HepG2 (cell line): ENCODE measurements at regions not wholly inside any gene's neighbourhood (a gene's known extent, or its start where the extent isn't known, plus 50 kb on each side); places are given as distances from the start of the nearest gene placed in this dataset.

Source experiments
- ATAC-seq: fragments of 200-7000 bp; cut with Tn5 transposase; 3 replicates; pipeline ENCODE4 v1.9.1; 2020; ENCODE audit warnings: mild to moderate bottlenecking, moderate library complexity
- BruUV-seq: library from RNA; stranded (reverse); fragments of 400-500 nt; replicated peaks from 2 replicates; lab custom pipeline; 2021; lab: Mats Ljungman, UMichigan
- CTCF ChIA-PET: fragments of 300-600 bp; formaldehyde crosslinking; extraction: SDS; loops from one replicate; lab custom pipeline; 2021; ENCODE audit warnings: low total read pairs, inconsistent platforms, low intra/inter-chr PET ratio; lab: Yijun Ruan, JAX
- POLR2A ChIA-PET: fragments of 350-600 bp; sonication (Branson Sonifier 250); formaldehyde crosslinking; loops from one replicate; lab custom pipeline; 2020; ENCODE audit warnings: antibody characterized with exemption, inconsistent platforms; lab: Yijun Ruan, JAX
- DNase-seq: peaks from one replicate; pipeline ENCODE4 v3.0.0-alpha.2; 2015; ENCODE audit warnings: low spot score
- FAIRE-seq: peaks from 3 replicates; lab custom pipeline; 2011; peaks lifted over from hg19 to GRCh38; lab: Jason Lieb, UNC
- H2AFZ ChIP-seq: one replicate; pipeline ENCODE4 v1.6.1; 2011; ENCODE audit warnings: low read length, inconsistent platforms
- H3K27ac ChIP-seq: fragments of 300-600 bp; 3 replicates; pipeline ENCODE4 v1.8.0; 2011; ENCODE audit warnings: mixed run types, mild to moderate bottlenecking, mixed read lengths, low read length, inconsistent platforms; ENCODE audit not compliant: insufficient read depth; ENCODE audit errors: extremely low read length
- H3K27me3 ChIP-seq, 2 experiments: fragments of 200-600 bp in 1 of 2; 2 replicates in 1 of 2; 3 replicates in 1 of 2; pipeline versions ENCODE4 v1.6.0 to v1.8.0; 2011; ENCODE audit warnings: low read length in 2 of 2, mild to moderate bottlenecking in 2 of 2, moderate library complexity in 2 of 2, inconsistent platforms in 1 of 2; ENCODE audit not compliant: insufficient read depth in 2 of 2, control insufficient read depth in 1 of 2
- H3K36me3 ChIP-seq, 2 experiments: fragments of 200-600 bp in 1 of 2; replicated peaks in 1 of 2; 2 replicates in 1 of 2; 3 replicates in 1 of 2; pipeline versions ENCODE4 v1.5.1 to v1.8.0; 2011; ENCODE audit warnings: low read length in 2 of 2, inconsistent platforms in 1 of 2; ENCODE audit not compliant: insufficient read depth in 2 of 2, control insufficient read depth in 1 of 2
- H3K4me1 ChIP-seq: 2 replicates; pipeline ENCODE4 v1.5.1; 2012; ENCODE audit warnings: low read length, inconsistent platforms; ENCODE audit not compliant: insufficient read depth
- H3K4me2 ChIP-seq: 2 replicates; pipeline ENCODE4 v1.6.0; 2011; ENCODE audit warnings: low read depth, low read length, inconsistent platforms
- H3K4me3 ChIP-seq, 3 experiments: fragments of 200-600 bp in 1 of 3; sonication (generic), shearing (Covaris generic) in 1 of 3; replicated peaks in 1 of 3; 2 replicates each; pipeline ENCODE4 v1.5.1; 2011 to 2016; ENCODE audit warnings: low read length in 3 of 3, inconsistent platforms in 2 of 3, low read depth in 2 of 3, mild to moderate bottlenecking in 2 of 3, control low read depth in 1 of 3, mixed read lengths in 1 of 3; ENCODE audit not compliant: insufficient read depth in 1 of 3
- H3K79me2 ChIP-seq: one replicate; pipeline ENCODE4 v1.6.1; 2011; ENCODE audit warnings: low read length, inconsistent platforms; ENCODE audit not compliant: insufficient read depth
- H3K9ac ChIP-seq: 2 replicates; pipeline ENCODE4 v1.6.0; 2011; ENCODE audit warnings: mild to moderate bottlenecking, low read depth, low read length, inconsistent platforms; ENCODE audit not compliant: insufficient read depth
- H3K9me3 ChIP-seq: 2 replicates; pipeline ENCODE4 v1.5.1; 2012; ENCODE audit warnings: mild to moderate bottlenecking, low read length
- H4K20me1 ChIP-seq: 2 replicates; pipeline ENCODE4 v1.6.0; 2011; ENCODE audit warnings: inconsistent platforms, mild to moderate bottlenecking, low read length, moderate library complexity; ENCODE audit not compliant: insufficient read depth
- ARHGAP35 ChIP-seq: sonication (generic); formaldehyde crosslinking; IDR thresholded peaks from 2 replicates; pipeline ENCODE4 v1.9.0; 2022; ENCODE audit warnings: mild to moderate bottlenecking, inconsistent platforms, moderate library complexity, missing genetic modification reagents, borderline replicate concordance
- ATF5 ChIP-seq: sonication (generic); formaldehyde crosslinking; IDR thresholded peaks from 2 replicates; pipeline ENCODE4 v1.4.0; 2020; ENCODE audit warnings: mild to moderate bottlenecking, low read depth, missing genetic modification reagents
- ETV6 ChIP-seq: sonication (generic); formaldehyde crosslinking; conservative IDR thresholded peaks from 2 replicates; pipeline ENCODE4 v1.4.0; 2020; ENCODE audit warnings: missing genetic modification reagents
- GLI4 ChIP-seq: sonication (generic); formaldehyde crosslinking; IDR thresholded peaks from 2 replicates; pipeline ENCODE4 v1.5.1; 2020; ENCODE audit warnings: missing genetic modification reagents, mild to moderate bottlenecking, moderate library complexity, borderline replicate concordance
- GMEB1 ChIP-seq: sonication (generic); formaldehyde crosslinking; IDR thresholded peaks from 2 replicates; pipeline ENCODE4 v1.5.1; 2020; ENCODE audit warnings: missing genetic modification reagents, mild to moderate bottlenecking, borderline replicate concordance
- KDM2A ChIP-seq: sonication (generic); formaldehyde crosslinking; IDR thresholded peaks from 2 replicates; pipeline ENCODE4 v1.4.0; 2020; ENCODE audit warnings: low read depth, missing genetic modification reagents, borderline replicate concordance
- NAIF1 ChIP-seq: sonication (generic); formaldehyde crosslinking; IDR thresholded peaks from 2 replicates; pipeline ENCODE4 v1.5.0; 2020; ENCODE audit warnings: mild to moderate bottlenecking, missing genetic modification reagents, borderline replicate concordance
- NONO ChIP-seq, 2 experiments: fragments of 450-650 bp in 1 of 2; sonication (generic) in 1 of 2; formaldehyde crosslinking in 1 of 2; IDR thresholded peaks in 1 of 2; conservative IDR thresholded peaks in 1 of 2; 2 replicates each; pipeline versions ENCODE4 v1.6.1 to v1.8.0; 2017 to 2022; ENCODE audit warnings: mild to moderate bottlenecking in 1 of 2, missing genetic modification reagents in 1 of 2, moderate library complexity in 1 of 2
- PHF8 ChIP-seq: sonication (generic); formaldehyde crosslinking; IDR thresholded peaks from 2 replicates; pipeline ENCODE4 v1.5.0; 2020; ENCODE audit warnings: missing genetic modification reagents
- SATB2 ChIP-seq: sonication (generic); formaldehyde crosslinking; IDR thresholded peaks from 2 replicates; pipeline ENCODE4 v1.5.0; 2020; ENCODE audit warnings: missing genetic modification reagents
- TIGD3 ChIP-seq: sonication (generic); formaldehyde crosslinking; IDR thresholded peaks from 2 replicates; pipeline ENCODE4 v1.5.1; 2020; ENCODE audit warnings: mild to moderate bottlenecking, missing genetic modification reagents, borderline replicate concordance
- XBP1 ChIP-seq: sonication (generic); formaldehyde crosslinking; IDR thresholded peaks from 2 replicates; pipeline ENCODE4 v1.5.0; 2020; ENCODE audit warnings: missing genetic modification reagents
- ZNF317 ChIP-seq: sonication (generic); formaldehyde crosslinking; IDR thresholded peaks from 2 replicates; pipeline ENCODE4 v1.5.0; 2020; ENCODE audit warnings: mild to moderate bottlenecking, missing genetic modification reagents
- ZNF576 ChIP-seq: sonication (generic); formaldehyde crosslinking; IDR thresholded peaks from 2 replicates; pipeline ENCODE4 v1.4.0; 2020; ENCODE audit warnings: mild to moderate bottlenecking, missing genetic modification reagents
- ZNF678 ChIP-seq: sonication (generic); formaldehyde crosslinking; IDR thresholded peaks from 2 replicates; pipeline ENCODE4 v1.4.0; 2020; ENCODE audit warnings: mild to moderate bottlenecking, missing genetic modification reagents
- ZNF879 ChIP-seq: sonication (generic); formaldehyde crosslinking; IDR thresholded peaks from 2 replicates; pipeline ENCODE4 v1.8.1; 2023; ENCODE audit warnings: missing genetic modification reagents
- WGBS: methylation state at CpG from one replicate; pipeline ENCODE4 v1.1.6; 2017; ENCODE audit warnings: low lambda C conversion rate; 5-methylcytosine and 5-hydroxymethylcytosine counted together
- in situ Hi-C: cut with HindIII; loops from 2 replicates; pipeline ENCODE4 v1.10.0; 2017; ENCODE audit warnings: low pct_unique_long_range_greater_than_20kb; ENCODE audit not compliant: extremely low pct_ligation_motif_present
- intact Hi-C: fragments of 100-400 bp; cut with micrococcal nuclease; formaldehyde crosslinking; loops from one replicate; pipeline ENCODE4 v1.10.0; 2022; ENCODE audit not compliant: unreplicated experiment

GRCh38 chr3:186421946-186422345 lies 59.9 kb upstream of the DGKG start:
- H3K9me3 ChIP-seq, result no peaks in the 10 kb centered on the region
- intact Hi-C loops (no loop called here), in situ Hi-C loops (no loop called here)
- no peaks in the 10 kb centered on the region for H3K4me1 ChIP-seq
- CTCF ChIA-PET, result no interaction called here
- no peak overlapping the region for H3K27ac ChIP-seq
- H3K79me2 ChIP-seq, result no peaks in the 10 kb centered on the region
- ATAC-seq (no peak), DNase-seq (no peak), FAIRE-seq (no peak)
- H4K20me1 ChIP-seq, result no peaks in the 10 kb centered on the region
- no peaks in the 10 kb centered on the region for H3K36me3 ChIP-seq
- no peak overlapping the region for H2AFZ ChIP-seq
- TF ChIP-seq ZNF317, result no peak
- BruUV-seq, result no TSS peak
- H3K9ac ChIP-seq, result no peak overlapping the region
- H3K4me2 ChIP-seq, result no peak overlapping the region
- POLR2A ChIA-PET, result no interaction called here
- peaks cover 2 to 4% of the 10 kb centered on the region in 2 experiments; a peak in 1 of 5 replicates for H3K27me3 ChIP-seq
- H3K4me3 ChIP-seq, result no peak overlapping the region

- FAIRE-seq (no peak), ATAC-seq (no peak), DNase-seq (no peak)
- H3K27me3 ChIP-seq, result peaks cover 2 to 17% of the 10 kb centered on the region in 2 experiments; a peak in 2 of 5 replicates
- no peaks in the 10 kb centered on the region for H3K79me2 ChIP-seq
- no peak overlapping the region for H3K27ac ChIP-seq
- CTCF ChIA-PET, result no interaction called here
- intact Hi-C loops (no loop called here), in situ Hi-C loops (no loop called here)
- no peak overlapping the region for H2AFZ ChIP-seq
- no peak overlapping the region for H3K9ac ChIP-seq
- BruUV-seq, result no TSS peak
- peaks cover 7% of the 10 kb centered on the region for H3K4me1 ChIP-seq
- H3K36me3 ChIP-seq, result no peaks in the 10 kb centered on the region
- POLR2A ChIA-PET, result no interaction called here
- WGBS, result 39% methylated on average over 5 of the region's 6 CpGs
- H4K20me1 ChIP-seq, result no peaks in the 10 kb centered on the region
- H3K9me3 ChIP-seq, result no peaks in the 10 kb centered on the region
- no peak overlapping the region for H3K4me2 ChIP-seq
- no peak overlapping the region for H3K4me3 ChIP-seq
- no peak for TF ChIP-seq NAIF1 (CRISPR knock-in tag)
- no peak for TF ChIP-seq GLI4
- no peak for TF ChIP-seq TIGD3
- TF ChIP-seq NONO (IDR thresholded peaks at IDR 0.05), result no peak
- no peak for TF ChIP-seq NONO (CRISPR knock-in tag; conservative IDR thresholded peaks at IDR 0.05)
- TF ChIP-seq GMEB1, result no peak
- no peak for TF ChIP-seq KDM2A (CRISPR knock-in tag)
- no peak for TF ChIP-seq ZNF576 (CRISPR knock-in tag)
- no peak for TF ChIP-seq ETV6 (CRISPR knock-in tag)
- TF ChIP-seq PHF8, result no peak
- TF ChIP-seq ZNF678 (CRISPR knock-in tag), result no peak
- no peak for TF ChIP-seq ARHGAP35 (CRISPR knock-in tag)
- no peak for TF ChIP-seq SATB2 (CRISPR knock-in tag)
- TF ChIP-seq XBP1 (CRISPR knock-in tag), result no peak
- no peak for TF ChIP-seq ZNF879 (CRISPR knock-in tag)
- TF ChIP-seq ATF5 (CRISPR knock-in tag), result no peak
Measured at GRCh38 chr3:186418671-186419145, 56.7 kb upstream of the DGKG start.
